ENCODE measurements at regions not wholly inside any gene's neighbourhood (a gene's known extent, or its start where the extent isn't known, plus 50 kb on each side); places are given as distances from the start of the nearest gene placed in this dataset.

DNA sequence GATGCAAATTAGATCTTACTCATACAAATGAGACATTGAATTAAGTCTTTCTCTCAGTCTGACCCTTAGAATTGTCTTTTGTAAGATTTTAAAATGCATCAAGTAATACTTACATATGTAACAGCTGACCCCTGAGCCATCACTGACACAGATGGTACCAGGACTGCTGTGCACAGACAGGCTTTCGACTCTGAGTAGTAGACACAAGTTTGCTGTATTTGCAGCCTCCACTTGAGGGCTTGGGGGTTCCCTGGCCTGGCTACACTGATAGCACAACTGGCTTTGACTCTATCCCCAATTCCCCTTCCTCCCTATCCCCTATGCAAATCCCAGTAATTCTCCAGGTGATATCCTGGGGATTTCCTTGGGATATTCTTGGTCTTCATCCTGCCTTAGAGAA lies 200.7 kb downstream of the RPIA start:
- intact Hi-C loops (cut with micrococcal nuclease) (no loop called here), dilution Hi-C loops (cut with MboI; ENCODE audit: extremely low pct_ligation_motif_present, low sequenced_read_pairs) (no loop called here)
- Histone ChIP-seq H3K27ac (ENCODE audit: insufficient read depth, low read depth, low read length) (no peak overlapping the region), H2AFZ (ENCODE audit: low read depth, low read length) (no peak overlapping the region), H3K4me3 (replicated peaks in 1 of 3; ENCODE audit: insufficient read depth in 1 of 3, low read depth in 1 of 3, low read length in 3 of 3) (no peak overlapping the region), H3K27me3 (ENCODE audit: control insufficient read depth in 2 of 2, insufficient read depth in 2 of 2, low read length in 2 of 2) (peaks cover 0 to 9% of the 10 kb centered on the region in 2 experiments), H3K9me3 (replicated peaks; ENCODE audit: control insufficient read depth, insufficient read depth, low read length) (no peaks in the 10 kb centered on the region), H3K79me2 (ENCODE audit: control insufficient read depth, insufficient read depth, low read length) (no peaks in the 10 kb centered on the region), H3K4me2 (ENCODE audit: insufficient read depth, low read length) (no peak overlapping the region), H3K4me1 (ENCODE audit: control insufficient read depth, extremely low read depth, insufficient read depth, low read length) (no peaks in the 10 kb centered on the region), H4K20me1 (replicated peaks; ENCODE audit: control insufficient read depth, extremely low read depth, insufficient read depth, low read length) (no peaks in the 10 kb centered on the region), H3K9me1 (replicated peaks; ENCODE audit: control insufficient read depth, extremely low read depth, insufficient read depth, low read length) (no peaks in the 10 kb centered on the region), H3K36me3 (ENCODE audit: control insufficient read depth in 2 of 2, extremely low read depth in 1 of 2, insufficient read depth in 2 of 2, low read length in 2 of 2) (no peaks in the 10 kb centered on the region), H3K9ac (replicated peaks; ENCODE audit: extremely low read depth, insufficient read depth, low read length) (no peak overlapping the region)
- DNase-seq (ENCODE audit: low read depth, low spot score) (no peak), FAIRE-seq (no peak)
- no TSS peak for BruUV-seq (replicated peaks)
- TF ChIP-seq MAX (IDR thresholded peaks at IDR 0.05; ENCODE audit: insufficient read depth, insufficient read length) (no peak), JUN (IDR thresholded peaks at IDR 0.05; ENCODE audit: borderline replicate concordance, insufficient read depth, insufficient read length, low read depth) (no peak), POLR2AphosphoS5 (IDR thresholded peaks at IDR 0.05; ENCODE audit: insufficient read depth, low read depth, low read length) (no peak), POLR2A (IDR thresholded peaks at IDR 0.05; ENCODE audit: low read depth, low read length) (no peak), FOS (IDR thresholded peaks at IDR 0.05; ENCODE audit: borderline replicate concordance, insufficient read depth, low read length) (no peak), GATA2 (IDR thresholded peaks at IDR 0.05; ENCODE audit: insufficient read depth, insufficient read length, low read depth, low read length) (no peak), EZH2 (IDR thresholded peaks at IDR 0.05; ENCODE audit: borderline replicate concordance, low read depth, low read length, severe bottlenecking) (no peak), MYC (IDR thresholded peaks at IDR 0.05; ENCODE audit: low read depth, low read length) (no peak)
- TF ChIP-seq, protein P1, sequence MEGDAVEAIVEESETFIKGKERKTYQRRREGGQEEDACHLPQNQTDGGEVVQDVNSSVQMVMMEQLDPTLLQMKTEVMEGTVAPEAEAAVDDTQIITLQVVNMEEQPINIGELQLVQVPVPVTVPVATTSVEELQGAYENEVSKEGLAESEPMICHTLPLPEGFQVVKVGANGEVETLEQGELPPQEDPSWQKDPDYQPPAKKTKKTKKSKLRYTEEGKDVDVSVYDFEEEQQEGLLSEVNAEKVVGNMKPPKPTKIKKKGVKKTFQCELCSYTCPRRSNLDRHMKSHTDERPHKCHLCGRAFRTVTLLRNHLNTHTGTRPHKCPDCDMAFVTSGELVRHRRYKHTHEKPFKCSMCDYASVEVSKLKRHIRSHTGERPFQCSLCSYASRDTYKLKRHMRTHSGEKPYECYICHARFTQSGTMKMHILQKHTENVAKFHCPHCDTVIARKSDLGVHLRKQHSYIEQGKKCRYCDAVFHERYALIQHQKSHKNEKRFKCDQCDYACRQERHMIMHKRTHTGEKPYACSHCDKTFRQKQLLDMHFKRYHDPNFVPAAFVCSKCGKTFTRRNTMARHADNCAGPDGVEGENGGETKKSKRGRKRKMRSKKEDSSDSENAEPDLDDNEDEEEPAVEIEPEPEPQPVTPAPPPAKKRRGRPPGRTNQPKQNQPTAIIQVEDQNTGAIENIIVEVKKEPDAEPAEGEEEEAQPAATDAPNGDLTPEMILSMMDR (IDR thresholded peaks at IDR 0.05; ENCODE audit: extremely low read depth in 1 of 2, insufficient read depth in 1 of 2, low read depth in 1 of 2, low read length in 2 of 2): no peak
- CTCF ChIA-PET: interaction anchor here (0.9 to 4.4 kb wide), 5 partner anchors 10 to 27 kb away, joined by 3 to 42 read pairs (median 9); no protein-coding TSS in a partner anchor
- POLR2A ChIA-PET: no interaction called here
